MM.1S (cell line): ENCODE measurements at regions not wholly inside any gene's neighbourhood (a gene's known extent, or its start where the extent isn't known, plus 50 kb on each side); places are given as distances from the start of the nearest gene placed in this dataset.

Source experiments
- DNase-seq: peaks from one replicate; pipeline ENCODE4 v3.0.0-alpha.2; 2015
- H2AFZ ChIP-seq: fragments of 300-600 bp; sonication (generic); 2 replicates; pipeline ENCODE4 v1.6.0; 2016; ENCODE audit warnings: antibody characterized with exemption, low read length
- H3F3A ChIP-seq: fragments of 300-600 bp; sonication (generic); 2 replicates; pipeline ENCODE4 v1.6.1; 2016; ENCODE audit warnings: mild to moderate bottlenecking, antibody characterized with exemption, low read length, moderate library complexity, mixed read lengths; ENCODE audit not compliant: insufficient read depth
- H3K27ac ChIP-seq: fragments of 300-600 bp; sonication (generic); 2 replicates; pipeline ENCODE4 v1.5.1; 2016; ENCODE audit warnings: mild to moderate bottlenecking, low read length
- H3K27me3 ChIP-seq: fragments of 300-600 bp; sonication (generic); replicated peaks from 2 replicates; pipeline ENCODE4 v1.6.0; 2016; ENCODE audit warnings: low read length; ENCODE audit not compliant: insufficient read depth
- H3K36me3 ChIP-seq: fragments of 300-600 bp; sonication (generic); replicated peaks from 2 replicates; pipeline ENCODE4 v1.6.1; 2016; ENCODE audit warnings: mild to moderate bottlenecking, low read length, mixed read lengths; ENCODE audit not compliant: insufficient read depth
- H3K4me1 ChIP-seq: fragments of 300-600 bp; sonication (generic); 2 replicates; pipeline ENCODE4 v1.6.1; 2016; ENCODE audit warnings: low read length, mixed read lengths
- H3K4me2 ChIP-seq: fragments of 300-600 bp; sonication (generic); 2 replicates; pipeline ENCODE4 v1.6.0; 2016; ENCODE audit warnings: low read depth, low read length
- H3K4me3 ChIP-seq: fragments of 300-600 bp; sonication (generic); 2 replicates; pipeline ENCODE4 v1.5.1; 2016; ENCODE audit warnings: low read length, mixed read lengths
- H3K79me2 ChIP-seq: fragments of 300-600 bp; sonication (generic); 2 replicates; pipeline ENCODE4 v1.6.1; 2016; ENCODE audit warnings: mixed run types, low read length, mixed read lengths
- H3K9ac ChIP-seq: fragments of 300-600 bp; sonication (generic); 2 replicates; pipeline ENCODE4 v1.6.1; 2016; ENCODE audit warnings: low read length, mixed read lengths
- H3K9me2 ChIP-seq: fragments of 300-600 bp; sonication (generic); replicated peaks from 2 replicates; pipeline ENCODE4 v1.6.1; 2016; ENCODE audit warnings: mild to moderate bottlenecking, low read length, mixed read lengths; ENCODE audit not compliant: insufficient read depth
- H3K9me3 ChIP-seq: fragments of 300-600 bp; sonication (generic); replicated peaks from 2 replicates; pipeline ENCODE4 v1.6.1; 2016; ENCODE audit warnings: mild to moderate bottlenecking, low read length, mixed read lengths; ENCODE audit not compliant: insufficient read depth
- H4K20me1 ChIP-seq: fragments of 300-600 bp; sonication (generic); 2 replicates; pipeline ENCODE4 v1.6.1; 2016; ENCODE audit warnings: mild to moderate bottlenecking, low read length, moderate library complexity, mixed read lengths; ENCODE audit not compliant: insufficient read depth
- CTCF ChIP-seq: fragments of 300-600 bp; sonication (generic); IDR thresholded peaks from 2 replicates; pipeline ENCODE4 v1.5.1; 2016; ENCODE audit warnings: antibody characterized with exemption, low read length, mixed read lengths
- EZH2 ChIP-seq: fragments of 300-600 bp; sonication (generic); optimal IDR thresholded peaks from 2 replicates; pipeline ENCODE3; 2017; ENCODE audit warnings: low read depth, mild to moderate bottlenecking, antibody characterized with exemption, low read length, mixed read lengths
- EZH2phosphoT487 ChIP-seq: fragments of 300-600 bp; sonication (generic); IDR thresholded peaks from 2 replicates; pipeline ENCODE4 v1.6.1; 2018; ENCODE audit warnings: antibody characterized with exemption, low read length

- no peaks in the 10 kb centered on the region for H3K27me3 ChIP-seq
- H3K79me2 ChIP-seq: no peaks in the 10 kb centered on the region
- H3K4me2 ChIP-seq: no peak overlapping the region
- TF ChIP-seq CTCF: no peak
- TF ChIP-seq EZH2: no peak
- TF ChIP-seq EZH2phosphoT487: no peak
- no peaks in the 10 kb centered on the region for H3K36me3 ChIP-seq
- no peak overlapping the region for H3K27ac ChIP-seq
- H4K20me1 ChIP-seq: no peaks in the 10 kb centered on the region
- H3K4me1 ChIP-seq: no peaks in the 10 kb centered on the region
- no peak overlapping the region for H2AFZ ChIP-seq
- H3F3A ChIP-seq: no peaks in the 10 kb centered on the region
- no peak for DNase-seq
- H3K9me2 ChIP-seq: no peaks in the 10 kb centered on the region
- no peak overlapping the region for H3K4me3 ChIP-seq
- no peaks in the 10 kb centered on the region for H3K9me3 ChIP-seq
- H3K9ac ChIP-seq: no peak overlapping the region
Measured at GRCh38 chr4:1475277-1476139, 69.3 kb upstream of the NKX1-1 start.

GRCh38 chr4:1474126-1475090, 68.2 kb upstream of the NKX1-1 start:
- Histone ChIP-seq H3K27ac (no peak overlapping the region), H3K9me3 (no peaks in the 10 kb centered on the region), H3K36me3 (no peaks in the 10 kb centered on the region), H3K4me2 (no peak overlapping the region), H3K4me3 (no peak overlapping the region), H3K27me3 (no peaks in the 10 kb centered on the region), H3F3A (no peaks in the 10 kb centered on the region), H2AFZ (no peak overlapping the region), H4K20me1 (no peaks in the 10 kb centered on the region), H3K79me2 (no peaks in the 10 kb centered on the region), H3K9me2 (no peaks in the 10 kb centered on the region), H3K9ac (no peak overlapping the region), H3K4me1 (no peaks in the 10 kb centered on the region)
- DNase-seq: no peak
- TF ChIP-seq CTCF (no peak), EZH2 (no peak), EZH2phosphoT487 (no peak)

GRCh38 chr4:1473718-1474117, 67.5 kb upstream of the NKX1-1 start:
- Histone ChIP-seq H3F3A (no peaks in the 10 kb centered on the region), H3K9me2 (no peaks in the 10 kb centered on the region), H3K4me2 (no peak overlapping the region), H2AFZ (no peak overlapping the region), H3K9ac (no peak overlapping the region), H3K9me3 (no peaks in the 10 kb centered on the region), H3K27ac (no peak overlapping the region), H4K20me1 (no peaks in the 10 kb centered on the region), H3K4me3 (no peak overlapping the region), H3K4me1 (no peaks in the 10 kb centered on the region), H3K36me3 (no peaks in the 10 kb centered on the region), H3K79me2 (no peaks in the 10 kb centered on the region), H3K27me3 (no peaks in the 10 kb centered on the region)
- TF ChIP-seq EZH2phosphoT487 (no peak), EZH2 (no peak), CTCF (no peak)
- DNase-seq: no peak
